OCI-LY3 (cell line): ENCODE measurements at regions not wholly inside any gene's neighbourhood (a gene's known extent, or its start where the extent isn't known, plus 50 kb on each side); places are given as distances from the start of the nearest gene placed in this dataset.
A peak's percentile ranks its signal among the peaks of the same experiment; 100 is the strongest.

Source experiments
- H2AFZ ChIP-seq: fragments of 200-600, 300-600 bp; shearing (Covaris generic); 2 replicates; pipeline ENCODE4 v1.6.0; 2014; ENCODE audit warnings: antibody characterized with exemption, low read depth, low read length
- H3K27ac ChIP-seq: fragments of 200-600, 300-600 bp; sonication (generic); 2 replicates; pipeline ENCODE4 v1.5.1; 2014; ENCODE audit warnings: mild to moderate bottlenecking, low read length, moderate library complexity, mixed read lengths
- H3K27me3 ChIP-seq: fragments of 200-600, 300-600 bp; sonication (generic); 2 replicates; pipeline ENCODE4 v1.6.1; 2014; ENCODE audit warnings: low read depth, low read length, mixed read lengths
- H3K36me3 ChIP-seq: fragments of 200-600, 300-600 bp; sonication (generic); replicated peaks from 2 replicates; pipeline ENCODE3; 2014; ENCODE audit warnings: low read depth, low read length, mixed read lengths
- H3K4me1 ChIP-seq: fragments of 300-600, 200-600 bp; sonication (generic); 2 replicates; pipeline ENCODE4 v1.6.1; 2014; ENCODE audit warnings: low read length, mixed read lengths
- H3K4me2 ChIP-seq: fragments of 200-600, 300-600 bp; sonication (generic); 2 replicates; pipeline ENCODE4 v1.6.1; 2014; ENCODE audit warnings: low read length, mixed read lengths
- H3K4me3 ChIP-seq: fragments of 300-600, 200-600 bp; sonication (generic); 2 replicates; pipeline ENCODE4 v1.5.1; 2014; ENCODE audit warnings: antibody characterized with exemption, mild to moderate bottlenecking, low read length, moderate library complexity
- H3K79me2 ChIP-seq: fragments of 300-600, 200-600 bp; shearing (Covaris generic); 2 replicates; pipeline ENCODE4 v1.6.1; 2014; ENCODE audit warnings: mild to moderate bottlenecking, low read length, mixed read lengths
- H3K9ac ChIP-seq: fragments of 300-600, 200-600 bp; shearing (Covaris generic); 2 replicates; pipeline ENCODE4 v1.6.0; 2014; ENCODE audit warnings: mild to moderate bottlenecking, low read length, moderate library complexity
- H3K9me3 ChIP-seq: fragments of 200-600, 300-600 bp; shearing (Covaris generic); 2 replicates; pipeline ENCODE4 v1.6.1; 2014; ENCODE audit warnings: low read length, mixed read lengths; ENCODE audit not compliant: insufficient read depth
- H4K20me1 ChIP-seq: fragments of 200-600, 300-600 bp; sonication (generic); 2 replicates; pipeline ENCODE4 v1.6.1; 2016; ENCODE audit warnings: low read length, mixed read lengths; ENCODE audit not compliant: insufficient read depth
- EZH2phosphoT487 ChIP-seq: fragments of 200-600 bp; shearing (Covaris generic); IDR thresholded peaks from 2 replicates; pipeline ENCODE4 v1.6.1; 2018; ENCODE audit warnings: antibody characterized with exemption, mixed run types, low read depth
- TF ChIP-seq, protein P1 (sequence below): fragments of 200-600, 300-600 bp; sonication (generic); IDR thresholded peaks from 2 replicates; pipeline ENCODE4 v1.5.1; 2014; ENCODE audit warnings: antibody characterized with exemption, low read length, low read depth

DNA sequence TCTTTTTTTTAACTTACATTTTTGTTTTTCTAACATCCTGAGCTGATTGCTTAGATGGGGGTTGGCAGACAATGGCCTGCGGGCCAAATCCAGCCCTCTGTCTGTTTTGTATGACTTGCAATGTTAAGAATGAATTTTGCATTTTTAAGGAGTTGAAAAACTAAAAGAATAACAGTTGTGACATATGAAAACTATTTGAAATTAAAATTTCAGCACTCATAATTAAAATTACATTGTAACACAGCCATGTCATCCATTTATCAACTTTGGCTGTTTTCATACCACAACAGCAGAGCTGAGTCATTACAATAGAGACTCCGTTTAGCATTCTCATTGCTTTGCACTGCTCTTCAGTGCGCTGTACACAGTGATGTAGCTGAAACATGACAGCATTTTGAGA is 94.1 kb upstream of the MC4R start:
- Histone ChIP-seq H3K4me2 (no peak overlapping the region), H3K9me3 (no peaks in the 10 kb centered on the region), H3K36me3 (no peaks in the 10 kb centered on the region), H3K9ac (no peak overlapping the region), H3K27me3 (no peaks in the 10 kb centered on the region), H3K79me2 (no peaks in the 10 kb centered on the region), H3K4me1 (peaks cover 9% of the 10 kb centered on the region), H3K27ac (no peak overlapping the region), H4K20me1 (no peaks in the 10 kb centered on the region), H2AFZ (no peak overlapping the region), H3K4me3 (no peak overlapping the region)
- TF ChIP-seq, protein P1, sequence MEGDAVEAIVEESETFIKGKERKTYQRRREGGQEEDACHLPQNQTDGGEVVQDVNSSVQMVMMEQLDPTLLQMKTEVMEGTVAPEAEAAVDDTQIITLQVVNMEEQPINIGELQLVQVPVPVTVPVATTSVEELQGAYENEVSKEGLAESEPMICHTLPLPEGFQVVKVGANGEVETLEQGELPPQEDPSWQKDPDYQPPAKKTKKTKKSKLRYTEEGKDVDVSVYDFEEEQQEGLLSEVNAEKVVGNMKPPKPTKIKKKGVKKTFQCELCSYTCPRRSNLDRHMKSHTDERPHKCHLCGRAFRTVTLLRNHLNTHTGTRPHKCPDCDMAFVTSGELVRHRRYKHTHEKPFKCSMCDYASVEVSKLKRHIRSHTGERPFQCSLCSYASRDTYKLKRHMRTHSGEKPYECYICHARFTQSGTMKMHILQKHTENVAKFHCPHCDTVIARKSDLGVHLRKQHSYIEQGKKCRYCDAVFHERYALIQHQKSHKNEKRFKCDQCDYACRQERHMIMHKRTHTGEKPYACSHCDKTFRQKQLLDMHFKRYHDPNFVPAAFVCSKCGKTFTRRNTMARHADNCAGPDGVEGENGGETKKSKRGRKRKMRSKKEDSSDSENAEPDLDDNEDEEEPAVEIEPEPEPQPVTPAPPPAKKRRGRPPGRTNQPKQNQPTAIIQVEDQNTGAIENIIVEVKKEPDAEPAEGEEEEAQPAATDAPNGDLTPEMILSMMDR, result no peak
- TF ChIP-seq EZH2phosphoT487, result no peak

DNA sequence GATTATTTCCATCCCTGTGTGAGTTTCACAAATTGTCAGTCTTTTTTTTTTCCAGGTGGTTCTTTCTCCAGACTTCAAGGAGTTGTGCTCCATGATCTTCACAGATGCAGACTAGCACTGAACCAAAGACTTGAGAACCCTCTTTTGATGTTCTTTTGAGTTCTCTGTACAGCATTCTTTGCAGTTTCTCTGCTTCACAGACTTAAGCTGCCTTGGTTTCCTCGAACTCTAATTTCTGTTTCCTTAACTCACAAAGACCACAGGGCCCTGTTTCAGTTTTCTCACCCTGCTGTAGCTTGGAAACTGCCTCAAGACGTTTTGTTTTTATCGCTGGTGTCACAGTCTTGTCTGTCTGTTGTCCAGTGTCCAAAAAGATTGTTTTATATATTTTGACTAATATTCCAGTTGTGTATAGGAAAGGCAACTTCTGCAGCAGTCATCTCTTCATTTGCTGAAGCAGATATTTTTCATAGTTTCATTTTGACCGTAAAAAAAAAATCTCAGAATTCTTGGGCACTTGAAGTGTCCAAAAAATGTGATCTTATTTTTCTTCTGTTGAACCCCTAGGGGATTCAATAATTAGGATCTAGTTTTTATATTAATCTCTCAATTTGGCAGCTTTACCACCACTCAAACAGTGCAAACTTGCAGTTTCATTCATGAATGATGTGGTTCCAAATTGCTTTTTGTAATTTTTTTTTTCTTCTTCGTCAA is 97.0 kb upstream of the MC4R start:
- peak overlapping the region; percentile 42 for H3K4me3 ChIP-seq
- no peaks in the 10 kb centered on the region for H3K36me3 ChIP-seq
- no peaks in the 10 kb centered on the region for H3K79me2 ChIP-seq
- peak overlapping the region; percentile 1; the same call in 1 of the 2 replicates for H3K9ac ChIP-seq
- H3K4me1 ChIP-seq, result peaks cover 9% of the 10 kb centered on the region
- no peak overlapping the region for H3K27ac ChIP-seq
- no peaks in the 10 kb centered on the region for H4K20me1 ChIP-seq
- H3K27me3 ChIP-seq, result no peaks in the 10 kb centered on the region
- peak overlapping the region; percentile 59 for H3K4me2 ChIP-seq
- H2AFZ ChIP-seq, result peak overlapping the region; percentile 90
- no peaks in the 10 kb centered on the region for H3K9me3 ChIP-seq
- no peak for TF ChIP-seq EZH2phosphoT487
- TF ChIP-seq, protein P1, result no peak

DNA sequence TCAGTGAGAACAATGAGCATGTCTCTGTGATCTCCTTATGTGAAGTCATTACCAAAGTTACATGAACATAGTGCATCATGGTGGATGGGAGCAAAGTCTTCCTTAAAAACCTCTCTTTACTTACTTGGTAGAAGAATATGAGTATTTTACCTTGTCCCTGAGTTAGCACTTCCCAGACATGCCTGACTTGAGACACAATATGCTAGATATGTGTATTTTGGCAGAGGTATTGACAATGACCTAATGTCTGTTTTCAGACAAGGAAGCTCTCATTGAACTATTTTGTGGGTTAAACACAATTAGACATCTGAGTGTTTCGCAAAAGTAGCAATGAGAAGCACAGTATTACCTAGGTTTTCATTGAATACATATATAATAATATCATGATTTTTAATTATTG is 99.1 kb upstream of the MC4R start:
- Histone ChIP-seq H3K27me3 (no peaks in the 10 kb centered on the region), H3K4me2 (no peak overlapping the region), H3K4me3 (no peak overlapping the region), H3K9ac (no peak overlapping the region), H3K4me1 (peaks cover 9% of the 10 kb centered on the region), H3K79me2 (no peaks in the 10 kb centered on the region), H2AFZ (no peak overlapping the region), H3K36me3 (no peaks in the 10 kb centered on the region), H3K9me3 (no peaks in the 10 kb centered on the region), H3K27ac (no peak overlapping the region), H4K20me1 (no peaks in the 10 kb centered on the region)
- TF ChIP-seq, protein P1, result no peak
- TF ChIP-seq EZH2phosphoT487, result no peak

DNA sequence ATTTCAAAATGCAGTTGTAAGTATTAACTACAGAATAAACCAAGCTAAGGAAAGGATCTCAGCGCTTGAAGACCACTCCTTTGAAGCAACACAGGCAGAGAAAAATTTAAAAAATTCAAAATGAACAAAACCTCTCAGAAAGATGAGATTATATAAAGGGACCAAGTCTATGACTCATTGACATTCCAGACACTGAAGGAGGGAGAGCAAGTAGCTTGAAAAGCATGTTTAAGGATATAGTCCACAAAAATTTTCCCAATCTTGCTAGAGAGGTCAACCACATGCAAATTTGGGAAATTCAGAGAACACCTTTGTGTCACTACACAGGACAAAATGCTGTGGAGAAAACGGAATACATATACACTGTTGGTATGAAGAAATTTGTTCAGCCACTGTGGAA is 112.6 kb upstream of the MC4R start:
- TF ChIP-seq EZH2phosphoT487, result no peak
- TF ChIP-seq, protein P1, result no peak
- Histone ChIP-seq H3K27me3 (no peaks in the 10 kb centered on the region), H3K4me1 (no peaks in the 10 kb centered on the region), H4K20me1 (no peaks in the 10 kb centered on the region), H2AFZ (no peak overlapping the region), H3K79me2 (no peaks in the 10 kb centered on the region), H3K9me3 (no peaks in the 10 kb centered on the region), H3K4me3 (no peak overlapping the region), H3K36me3 (no peaks in the 10 kb centered on the region), H3K27ac (no peak overlapping the region), H3K9ac (no peak overlapping the region), H3K4me2 (no peak overlapping the region)
